ENCODE measurements at regions not wholly inside any gene's neighbourhood (a gene's known extent, or its start where the extent isn't known, plus 50 kb on each side); places are given as distances from the start of the nearest gene placed in this dataset.

DNA sequence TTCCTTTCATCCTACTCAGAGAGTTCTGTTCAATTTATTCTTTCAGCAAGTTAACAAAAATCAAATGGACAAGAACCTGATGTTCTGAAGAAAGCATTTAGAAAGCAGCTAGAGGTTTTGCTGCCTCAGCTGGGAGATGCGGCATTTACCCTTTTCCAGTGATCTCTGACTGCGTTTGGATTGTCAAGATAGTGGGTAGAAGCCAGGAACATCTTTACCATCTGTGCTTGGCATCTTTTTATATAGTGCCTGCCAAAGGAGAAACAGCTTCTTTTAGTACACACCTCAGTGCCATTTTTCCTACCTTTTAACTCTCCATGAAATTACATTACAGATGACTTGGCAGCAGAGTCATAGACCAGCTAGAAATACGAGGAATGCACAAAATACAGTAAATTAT, 680.8 kb downstream of the SLITRK1 start:
- no peak overlapping the region for H3K4me3 ChIP-seq
- intact Hi-C loops (cut with DNase I), result no loop called here
- no peaks in the 10 kb centered on the region for H3K27me3 ChIP-seq
- no peak overlapping the region for H3K27ac ChIP-seq
- TF ChIP-seq, protein P1, sequence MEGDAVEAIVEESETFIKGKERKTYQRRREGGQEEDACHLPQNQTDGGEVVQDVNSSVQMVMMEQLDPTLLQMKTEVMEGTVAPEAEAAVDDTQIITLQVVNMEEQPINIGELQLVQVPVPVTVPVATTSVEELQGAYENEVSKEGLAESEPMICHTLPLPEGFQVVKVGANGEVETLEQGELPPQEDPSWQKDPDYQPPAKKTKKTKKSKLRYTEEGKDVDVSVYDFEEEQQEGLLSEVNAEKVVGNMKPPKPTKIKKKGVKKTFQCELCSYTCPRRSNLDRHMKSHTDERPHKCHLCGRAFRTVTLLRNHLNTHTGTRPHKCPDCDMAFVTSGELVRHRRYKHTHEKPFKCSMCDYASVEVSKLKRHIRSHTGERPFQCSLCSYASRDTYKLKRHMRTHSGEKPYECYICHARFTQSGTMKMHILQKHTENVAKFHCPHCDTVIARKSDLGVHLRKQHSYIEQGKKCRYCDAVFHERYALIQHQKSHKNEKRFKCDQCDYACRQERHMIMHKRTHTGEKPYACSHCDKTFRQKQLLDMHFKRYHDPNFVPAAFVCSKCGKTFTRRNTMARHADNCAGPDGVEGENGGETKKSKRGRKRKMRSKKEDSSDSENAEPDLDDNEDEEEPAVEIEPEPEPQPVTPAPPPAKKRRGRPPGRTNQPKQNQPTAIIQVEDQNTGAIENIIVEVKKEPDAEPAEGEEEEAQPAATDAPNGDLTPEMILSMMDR (IDR thresholded peaks at IDR 0.05), result no peak
- H3K36me3 ChIP-seq, result no peaks in the 10 kb centered on the region
- DNase-seq, result no peak
- H3K9ac ChIP-seq (ENCODE audit: low read depth in 2 of 2, low read length in 2 of 2), result no peak overlapping the region
- no peaks in the 10 kb centered on the region for H3K9me3 ChIP-seq
- H3K4me1 ChIP-seq, result no peaks in the 10 kb centered on the region

DNA sequence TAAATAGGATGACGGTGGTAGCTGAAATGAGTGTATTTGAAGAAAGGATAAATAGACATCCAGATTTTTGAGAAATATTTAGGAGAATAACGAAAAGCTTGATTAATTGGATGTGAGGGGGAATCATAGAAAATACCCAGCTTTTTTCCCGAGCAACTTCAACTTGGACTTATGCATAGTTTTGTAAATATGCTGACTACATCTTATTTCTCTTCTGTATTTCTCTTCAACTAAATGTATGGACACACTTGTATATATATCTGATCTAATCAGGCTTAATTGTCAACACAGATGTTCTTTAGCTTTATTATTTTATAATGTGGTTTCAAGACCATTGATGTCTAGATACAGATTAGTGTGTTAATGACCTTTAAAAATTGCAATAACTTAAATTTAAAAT, 685.0 kb downstream of the SLITRK1 start:
- TF ChIP-seq, protein P1 (IDR thresholded peaks at IDR 0.05), result no peak

DNA sequence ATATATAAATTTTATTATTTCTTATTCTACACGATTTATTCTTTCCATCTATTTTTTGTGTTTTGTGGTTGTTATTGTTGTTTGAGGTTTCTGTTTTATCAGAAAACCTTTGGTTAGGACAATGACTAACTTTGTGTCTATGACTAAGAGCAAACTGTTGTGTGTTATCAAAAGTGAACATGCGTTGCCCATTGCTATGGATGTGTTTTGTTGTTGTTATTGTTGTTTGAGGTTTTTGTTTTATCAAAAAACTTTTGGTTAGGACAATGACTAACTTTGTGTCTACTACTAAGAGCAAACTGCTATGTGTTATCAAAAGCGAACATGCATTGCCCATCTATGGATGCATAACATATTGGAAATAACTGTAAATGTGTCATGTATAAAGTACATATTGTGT, 692.3 kb downstream of the SLITRK1 start:
- no peaks in the 10 kb centered on the region for H3K4me1 ChIP-seq
- no peak overlapping the region for H3K4me3 ChIP-seq
- no peak overlapping the region for H3K27ac ChIP-seq
- no peak overlapping the region for H3K9ac ChIP-seq (ENCODE audit: low read depth in 2 of 2, low read length in 2 of 2)
- no peaks in the 10 kb centered on the region for H3K9me3 ChIP-seq
- no peak for DNase-seq
- TF ChIP-seq, protein P1 (IDR thresholded peaks at IDR 0.05), result no peak
- H3K36me3 ChIP-seq, result no peaks in the 10 kb centered on the region
- intact Hi-C loops (cut with DNase I), result no loop called here
- H3K27me3 ChIP-seq, result no peaks in the 10 kb centered on the region

More for the DNA sequence above, 685.0 kb downstream of the SLITRK1 start:
- H3K4me1 ChIP-seq, result no peaks in the 10 kb centered on the region
- H3K9ac ChIP-seq (ENCODE audit: low read depth in 2 of 2, low read length in 2 of 2), result no peak overlapping the region
- no peak for DNase-seq
- H3K27ac ChIP-seq, result no peak overlapping the region
- H3K27me3 ChIP-seq, result no peaks in the 10 kb centered on the region
- H3K36me3 ChIP-seq, result no peaks in the 10 kb centered on the region
- no peaks in the 10 kb centered on the region for H3K9me3 ChIP-seq
- H3K4me3 ChIP-seq, result no peak overlapping the region
- intact Hi-C loops (cut with DNase I), result no loop called here

DNA sequence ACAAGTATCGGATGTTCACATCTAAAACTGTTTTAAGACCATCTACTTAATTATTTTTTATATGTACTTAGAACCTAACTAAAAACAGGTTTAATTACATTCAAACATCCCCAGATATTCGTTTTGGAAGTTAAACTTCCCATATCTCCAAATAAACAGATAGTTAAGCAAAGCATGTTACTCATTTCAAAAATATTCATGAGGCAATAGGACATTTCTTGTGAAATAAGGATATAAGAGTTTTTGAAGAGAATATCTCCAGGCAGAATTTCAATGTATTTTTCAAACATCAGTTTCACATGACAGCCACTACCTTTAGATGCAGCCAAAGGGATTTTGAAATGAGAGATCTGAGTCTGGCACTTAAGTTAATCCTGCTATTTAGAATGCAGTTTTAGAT, 697.5 kb downstream of the SLITRK1 start:
- Histone ChIP-seq H3K36me3 (no peaks in the 10 kb centered on the region), H3K9me3 (no peaks in the 10 kb centered on the region), H3K4me1 (no peaks in the 10 kb centered on the region), H3K27me3 (no peaks in the 10 kb centered on the region), H3K9ac (ENCODE audit: low read depth in 2 of 2, low read length in 2 of 2) (no peak overlapping the region), H3K4me3 (no peak overlapping the region), H3K27ac (no peak overlapping the region)
- intact Hi-C loops (cut with DNase I), result no loop called here
- no peak for DNase-seq
- TF ChIP-seq, protein P1 (IDR thresholded peaks at IDR 0.05), result no peak

DNA sequence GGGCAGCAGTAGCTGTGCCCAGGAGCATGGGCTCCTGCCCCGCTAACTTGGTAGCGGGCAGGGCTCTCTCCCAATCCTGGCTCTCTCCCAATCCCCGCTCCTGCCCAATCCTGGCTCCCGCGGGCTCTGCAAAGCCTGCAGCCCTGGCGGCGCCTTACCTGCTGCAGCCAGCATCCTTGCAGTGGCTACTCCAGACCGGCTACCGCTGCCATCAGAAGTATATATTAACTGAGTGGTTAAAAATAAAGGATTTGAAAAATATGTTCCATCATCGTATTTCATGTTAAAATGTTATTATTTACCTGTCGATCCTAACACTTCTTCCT, 698.2 kb downstream of the SLITRK1 start:
- TF ChIP-seq, protein P1 (IDR thresholded peaks at IDR 0.05), result no peak
- Histone ChIP-seq H3K9ac (ENCODE audit: low read depth in 2 of 2, low read length in 2 of 2) (no peak overlapping the region), H3K36me3 (no peaks in the 10 kb centered on the region), H3K9me3 (no peaks in the 10 kb centered on the region), H3K27me3 (no peaks in the 10 kb centered on the region), H3K27ac (no peak overlapping the region), H3K4me3 (no peak overlapping the region), H3K4me1 (no peaks in the 10 kb centered on the region)
- intact Hi-C loops (cut with DNase I), result no loop called here
- DNase-seq, result no peak

All from colonic mucosa (tissue), 4 donors.